ENCODE measurements at regions not wholly inside any gene's neighbourhood (a gene's known extent, or its start where the extent isn't known, plus 50 kb on each side); places are given as distances from the start of the nearest gene placed in this dataset.

- DNase-seq (ENCODE audit: low spot score), result no peak
- Histone ChIP-seq H3K36me3 (ENCODE audit: low read depth) (no peaks in the 10 kb centered on the region), H3K9me3 (ENCODE audit: severe bottlenecking) (no peaks in the 10 kb centered on the region), H3K4me1 (ENCODE audit: insufficient read depth, poor library complexity, severe bottlenecking) (no peaks in the 10 kb centered on the region), H3K4me3 (ENCODE audit: severe bottlenecking) (no peak overlapping the region), H3K27ac (ENCODE audit: poor library complexity, severe bottlenecking) (no peak overlapping the region), H3K27me3 (ENCODE audit: insufficient read depth, poor library complexity, severe bottlenecking) (no peaks in the 10 kb centered on the region)
- no peak for ATAC-seq (ENCODE audit: low read depth)
- no peak for TF ChIP-seq CTCF (IDR thresholded peaks at IDR 0.05; ENCODE audit: poor library complexity, severe bottlenecking)
Measured at GRCh38 chr10:2236876-2237275, 499.6 kb upstream of the ADARB2 start.

GRCh38 chr10:2232479-2232878 lies 495.2 kb upstream of the ADARB2 start:
- TF ChIP-seq CTCF (IDR thresholded peaks at IDR 0.05; ENCODE audit: poor library complexity, severe bottlenecking), result no peak
- no peak overlapping the region for H3K27ac ChIP-seq (ENCODE audit: poor library complexity, severe bottlenecking)
- ATAC-seq (ENCODE audit: low read depth) (no peak), DNase-seq (ENCODE audit: low spot score) (no peak)
- no peaks in the 10 kb centered on the region for H3K36me3 ChIP-seq (ENCODE audit: low read depth)
- no peaks in the 10 kb centered on the region for H3K27me3 ChIP-seq (ENCODE audit: insufficient read depth, poor library complexity, severe bottlenecking)
- no peaks in the 10 kb centered on the region for H3K4me1 ChIP-seq (ENCODE audit: insufficient read depth, poor library complexity, severe bottlenecking)
- no peak overlapping the region for H3K4me3 ChIP-seq (ENCODE audit: severe bottlenecking)
- no peaks in the 10 kb centered on the region for H3K9me3 ChIP-seq (ENCODE audit: severe bottlenecking)

- no peak for ATAC-seq (ENCODE audit: low read depth)
- no peak for DNase-seq (ENCODE audit: low spot score)
Measured at GRCh38 chr10:2230478-2230877, 493.2 kb upstream of the ADARB2 start.

GRCh38 chr10:2228320-2228901 lies 491.1 kb upstream of the ADARB2 start:
- no peak for TF ChIP-seq CTCF (IDR thresholded peaks at IDR 0.05; ENCODE audit: poor library complexity, severe bottlenecking)
- Histone ChIP-seq H3K4me1 (ENCODE audit: insufficient read depth, poor library complexity, severe bottlenecking) (no peaks in the 10 kb centered on the region), H3K36me3 (ENCODE audit: low read depth) (no peaks in the 10 kb centered on the region), H3K27ac (ENCODE audit: poor library complexity, severe bottlenecking) (no peak overlapping the region), H3K4me3 (ENCODE audit: severe bottlenecking) (no peak overlapping the region), H3K27me3 (ENCODE audit: insufficient read depth, poor library complexity, severe bottlenecking) (no peaks in the 10 kb centered on the region), H3K9me3 (ENCODE audit: severe bottlenecking) (no peaks in the 10 kb centered on the region)
- ATAC-seq (ENCODE audit: low read depth), result no peak
- no peak for DNase-seq (ENCODE audit: low spot score)

More at GRCh38 chr10:2230478-2230877, 493.2 kb upstream of the ADARB2 start:
- H3K9me3 ChIP-seq (ENCODE audit: severe bottlenecking), result no peaks in the 10 kb centered on the region
- H3K4me3 ChIP-seq (ENCODE audit: severe bottlenecking), result no peak overlapping the region
- H3K27me3 ChIP-seq (ENCODE audit: insufficient read depth, poor library complexity, severe bottlenecking), result no peaks in the 10 kb centered on the region
- no peak overlapping the region for H3K27ac ChIP-seq (ENCODE audit: poor library complexity, severe bottlenecking)
- no peaks in the 10 kb centered on the region for H3K4me1 ChIP-seq (ENCODE audit: insufficient read depth, poor library complexity, severe bottlenecking)
- no peaks in the 10 kb centered on the region for H3K36me3 ChIP-seq (ENCODE audit: low read depth)
- no peak for TF ChIP-seq CTCF (IDR thresholded peaks at IDR 0.05; ENCODE audit: poor library complexity, severe bottlenecking)

GRCh38 chr10:2225609-2226008 lies 488.3 kb upstream of the ADARB2 start:
- peaks cover 4% of the 10 kb centered on the region for H3K4me1 ChIP-seq (ENCODE audit: insufficient read depth, poor library complexity, severe bottlenecking)
- ATAC-seq (ENCODE audit: low read depth) (no peak), DNase-seq (ENCODE audit: low spot score) (no peak)
- H3K4me3 ChIP-seq (ENCODE audit: severe bottlenecking), result no peak overlapping the region
- H3K27ac ChIP-seq (ENCODE audit: poor library complexity, severe bottlenecking), result no peak overlapping the region
- no peaks in the 10 kb centered on the region for H3K36me3 ChIP-seq (ENCODE audit: low read depth)
- H3K9me3 ChIP-seq (ENCODE audit: severe bottlenecking), result no peaks in the 10 kb centered on the region
- no peak for TF ChIP-seq CTCF (IDR thresholded peaks at IDR 0.05; ENCODE audit: poor library complexity, severe bottlenecking)
- no peaks in the 10 kb centered on the region for H3K27me3 ChIP-seq (ENCODE audit: insufficient read depth, poor library complexity, severe bottlenecking)

All from RWPE2 (cell line).